NCI-H2196 (cell line): ENCODE measurements at regions not wholly inside any gene's neighbourhood (a gene's known extent, or its start where the extent isn't known, plus 50 kb on each side); places are given as distances from the start of the nearest gene placed in this dataset.

ENCODE experiments used
- DNase-seq: peaks from one replicate; lab custom pipeline; 2025; ENCODE audit not compliant: unreplicated experiment; lab: John Stamatoyannopoulos, UW

DNA sequence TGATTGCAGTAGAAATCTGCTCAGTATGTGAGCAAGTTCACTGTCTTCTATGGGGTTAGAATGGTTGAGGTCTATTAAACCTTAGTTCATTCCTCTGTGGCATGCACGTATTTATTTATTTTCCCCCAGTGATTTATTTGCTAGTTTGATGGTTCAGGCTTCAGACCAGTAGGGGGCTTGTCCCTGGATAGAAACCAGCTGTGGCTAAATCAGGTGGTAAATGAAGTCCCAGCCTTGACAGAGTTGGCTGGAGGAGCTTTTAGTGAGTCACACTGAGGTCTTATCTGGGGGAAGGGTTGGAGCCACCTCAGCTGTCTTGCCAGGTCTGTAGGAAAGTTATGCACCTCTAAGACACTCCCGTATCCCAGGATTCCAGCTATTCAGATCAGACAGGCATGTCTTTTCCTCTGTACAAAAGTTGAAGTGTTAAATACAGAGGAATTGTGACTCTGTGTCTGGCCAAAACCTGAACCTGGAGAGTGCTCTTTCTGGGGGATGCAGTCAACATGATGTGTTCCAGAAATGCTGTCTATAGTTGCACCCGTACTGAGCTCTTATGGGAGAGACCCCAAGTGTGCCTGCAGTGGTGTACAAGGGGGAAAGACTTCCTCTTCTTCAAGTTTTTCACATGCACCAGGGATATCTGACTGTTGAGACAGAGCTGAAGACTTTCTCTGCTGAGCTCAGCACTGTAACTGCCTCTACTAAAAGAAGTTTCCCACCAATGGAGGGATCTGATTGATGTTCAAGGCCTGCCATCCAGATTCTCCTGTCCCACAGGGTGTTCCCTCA lies 1322.1 kb downstream of the TMEM121 start:
- DNase-seq: no peak

DNA sequence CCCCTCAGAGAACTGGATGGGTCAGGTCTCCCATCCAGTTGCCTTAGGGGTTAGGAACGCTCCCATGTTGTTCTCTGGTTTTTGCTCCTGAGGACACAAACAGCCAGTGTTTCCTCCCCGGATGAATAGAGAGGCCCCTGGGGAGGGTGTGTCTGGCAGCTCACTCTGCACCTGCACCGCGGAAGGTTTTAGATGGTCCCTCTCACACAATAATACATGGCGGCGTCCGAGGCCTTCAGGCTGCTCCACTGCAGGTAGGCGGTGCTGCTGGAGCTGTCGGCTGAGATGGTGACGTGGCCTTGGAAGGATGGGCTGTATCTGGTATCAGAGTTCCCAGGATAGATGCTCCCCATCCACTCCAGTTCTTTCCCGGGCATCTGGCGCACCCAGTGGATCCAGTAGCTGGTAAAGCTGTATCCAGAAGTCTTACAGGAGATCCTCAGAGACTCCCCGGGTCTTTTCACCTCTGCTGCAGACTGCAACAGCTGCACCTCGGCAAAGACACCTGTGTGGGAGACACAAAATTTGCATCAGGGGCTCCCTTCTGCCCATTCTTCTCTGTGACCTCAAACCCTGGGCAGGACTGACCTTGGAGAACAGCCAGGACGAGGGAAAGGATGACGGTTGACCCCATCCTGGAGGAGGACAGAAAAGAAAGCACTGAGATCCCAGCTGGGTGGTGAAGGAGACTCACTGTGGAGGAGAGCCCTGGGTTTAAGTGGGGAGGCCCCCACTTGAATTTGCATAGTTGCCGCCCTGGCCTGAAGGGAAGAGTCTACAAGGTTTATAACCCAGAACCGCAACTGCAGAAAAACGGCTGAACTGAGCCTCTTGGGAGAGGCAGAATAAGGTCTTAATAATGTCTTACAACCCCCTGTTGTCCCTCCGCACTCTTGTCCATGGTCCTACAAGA lies 1324.8 kb downstream of the TMEM121 start:
- no peak for DNase-seq

DNA sequence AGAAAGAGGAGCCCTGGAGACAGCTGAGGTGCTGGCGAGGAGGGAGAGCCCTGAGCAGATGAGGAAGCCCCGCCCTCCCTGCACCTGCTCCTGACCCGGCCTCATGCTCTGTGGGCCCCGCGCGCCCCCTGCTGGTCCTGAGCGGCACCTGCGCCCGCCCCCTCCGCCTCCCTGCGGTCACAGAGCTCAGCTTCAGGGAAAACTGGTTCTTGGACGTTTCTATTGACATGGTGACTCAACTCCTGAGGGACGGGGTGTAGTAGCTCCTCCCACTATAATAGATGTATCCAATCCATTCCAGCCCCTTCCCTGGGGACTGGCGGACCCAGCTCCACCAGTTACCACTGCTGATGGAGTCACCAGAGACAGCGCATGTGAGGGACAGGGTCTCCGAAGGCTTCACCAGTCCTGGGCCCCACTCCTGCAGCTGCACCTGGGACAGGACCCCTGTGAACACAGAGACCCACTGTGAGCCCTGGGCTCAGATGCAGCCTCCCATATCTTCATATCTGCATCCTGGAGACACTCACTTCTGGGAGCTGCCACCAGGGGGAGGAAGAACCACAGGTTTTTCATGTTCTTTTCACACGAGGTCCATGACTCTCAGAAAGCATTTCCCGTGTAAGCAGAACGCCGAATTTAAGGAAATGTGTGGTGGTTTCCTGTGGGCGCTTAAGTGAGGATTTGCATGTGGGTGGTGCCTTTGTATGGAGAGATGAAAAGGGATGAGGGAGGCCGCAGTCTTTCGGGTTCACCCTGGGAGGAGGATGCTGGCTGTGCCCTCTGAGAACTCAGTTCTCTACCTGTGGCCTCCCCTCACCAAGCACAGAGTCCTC lies 1346.4 kb downstream of the TMEM121 start:
- peak; percentile 16 for DNase-seq

DNA sequence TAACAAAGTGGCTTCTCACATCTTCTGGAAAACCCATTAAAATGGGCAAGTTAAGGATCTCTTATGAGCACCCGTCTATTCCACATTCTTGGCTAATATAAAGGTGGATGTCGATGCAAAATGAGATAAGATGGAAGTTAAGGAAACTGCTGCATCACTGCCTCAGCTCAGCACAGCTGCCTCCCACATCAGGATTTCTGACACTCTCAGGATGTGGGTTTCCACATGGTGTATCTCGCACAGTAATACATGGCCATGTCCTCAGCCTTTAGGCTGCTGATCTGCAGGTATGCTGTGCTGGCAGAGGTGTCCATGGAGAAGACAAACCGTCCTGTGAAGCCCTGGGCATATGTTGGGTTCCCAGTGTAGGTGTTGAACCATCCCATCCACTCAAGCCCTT lies 1348.0 kb downstream of the TMEM121 start:
- no peak for DNase-seq

DNA sequence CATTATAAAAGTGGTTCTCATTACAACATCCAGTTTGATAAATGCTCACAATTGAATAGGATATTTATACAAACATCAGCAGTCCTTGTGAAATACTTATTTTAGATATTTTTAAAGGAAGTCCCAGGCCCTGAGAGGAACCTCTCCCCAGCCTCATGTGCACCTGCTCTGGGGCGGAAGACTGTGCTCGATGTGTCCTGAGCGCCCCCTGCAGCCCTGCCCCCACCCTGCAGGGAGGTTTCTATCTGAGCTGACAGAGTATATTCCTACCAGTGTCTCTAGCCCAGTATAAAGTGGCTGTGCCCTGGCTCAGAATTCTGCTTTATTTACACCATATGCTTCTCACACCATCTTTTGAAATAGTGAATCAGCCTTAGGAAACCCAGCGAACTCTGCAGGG lies 1349.1 kb downstream of the TMEM121 start:
- no peak for DNase-seq

DNA sequence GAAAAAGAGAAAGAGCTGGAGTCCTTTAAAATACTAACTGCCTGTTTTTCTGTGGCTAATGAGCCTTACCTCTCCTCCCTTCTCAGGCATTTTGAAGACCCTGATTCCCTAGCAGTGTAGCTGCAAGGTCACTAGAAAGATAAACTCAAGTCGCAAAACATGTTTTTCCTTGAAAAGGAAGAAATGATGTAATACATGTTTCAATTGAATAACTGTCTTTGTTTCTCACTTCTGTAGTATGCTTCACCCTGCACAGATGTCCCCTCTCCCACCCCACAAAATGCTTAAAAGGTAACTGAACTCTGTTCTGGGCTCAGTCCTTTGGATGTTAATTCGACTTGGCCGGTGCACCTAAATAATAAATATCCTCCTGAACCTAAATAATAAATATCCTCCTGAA lies 1350.3 kb downstream of the TMEM121 start:
- DNase-seq: no peak

DNA sequence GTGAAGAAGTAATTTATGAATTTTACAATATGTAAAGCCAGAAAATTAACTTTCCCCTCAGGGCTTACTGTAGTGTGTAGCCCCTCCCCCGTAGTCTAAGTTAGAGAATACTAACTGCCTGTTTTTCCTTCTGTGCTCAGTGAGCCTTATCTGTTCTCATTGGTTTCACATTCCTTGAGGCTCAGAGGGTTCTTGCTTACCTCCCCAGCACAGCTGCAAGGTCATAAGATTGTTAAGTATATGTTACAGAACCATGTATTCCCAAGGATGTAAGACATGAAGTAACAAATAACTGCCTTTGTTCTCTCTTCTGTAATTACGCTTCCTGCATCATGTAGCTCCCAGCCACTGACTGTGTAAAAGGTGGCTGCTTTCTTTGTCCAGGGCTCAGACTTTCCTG lies 1351.1 kb downstream of the TMEM121 start:
- DNase-seq: no peak

DNA sequence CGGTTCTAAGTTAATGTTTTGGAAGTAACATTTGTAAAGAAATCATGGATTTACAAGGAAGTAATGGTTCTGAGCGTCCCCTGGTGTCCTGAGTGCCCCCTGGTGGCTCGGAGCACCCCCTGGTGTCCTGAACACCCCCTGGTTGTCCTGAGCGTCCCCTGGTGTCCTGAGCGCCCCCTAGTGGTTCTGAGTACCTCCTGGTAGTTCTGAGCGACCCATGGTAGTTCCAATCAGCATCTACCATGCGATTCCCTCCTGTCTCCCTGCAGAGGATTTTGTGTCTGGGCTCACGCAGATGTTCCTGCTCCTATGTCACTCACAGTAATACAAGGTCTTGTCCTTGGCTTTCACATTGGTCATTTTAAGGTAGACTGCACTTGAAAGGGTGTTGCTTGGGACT lies 1352.9 kb downstream of the TMEM121 start:
- DNase-seq: no peak

DNA sequence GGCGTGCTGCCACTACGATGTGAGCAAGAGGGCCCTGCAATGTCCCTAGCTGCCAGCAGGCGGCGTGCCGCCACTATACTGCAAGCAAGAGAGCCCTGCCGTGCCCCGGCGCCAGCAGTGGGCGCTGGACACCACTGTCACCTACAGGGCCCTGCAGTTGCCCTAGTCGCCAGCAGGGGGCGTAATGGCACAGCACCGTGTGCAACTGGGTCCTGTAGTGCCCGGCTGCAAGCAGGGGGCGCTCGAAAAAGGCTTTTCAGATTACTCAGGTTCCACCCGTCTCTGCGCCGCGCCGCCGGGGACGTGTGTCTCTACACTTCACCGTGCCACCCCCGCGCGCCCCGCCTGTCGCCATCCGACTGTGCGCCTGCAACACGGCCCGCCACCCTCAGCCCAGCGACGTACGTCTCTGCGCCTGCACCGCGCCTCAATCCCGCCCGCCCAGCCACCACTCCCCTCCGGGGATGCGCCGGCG lies 1356.9 kb downstream of the TMEM121 start:
- no peak for DNase-seq
